Gastrocnemius medialis (tissue), 4 donors: ENCODE measurements at regions not wholly inside any gene's neighbourhood (a gene's known extent, or its start where the extent isn't known, plus 50 kb on each side); places are given as distances from the start of the nearest gene placed in this dataset.

Experiments used
- ATAC-seq, 2 donors: fragments of 150-250 bp; one replicate each; pipeline ENCODE4 v1.9.1; 2016
- DNase-seq, 2 donors: peaks; one replicate each; pipeline ENCODE4 v3.0.0-alpha.2; 2019
- H3K27ac ChIP-seq, 4 donors: fragments of 200-600 bp; sonication (generic); 1 replicate in 1 of 4; 2 replicates in 3 of 4; pipeline ENCODE4 v1.5.1; 2016 to 2018; ENCODE audit warnings: mild to moderate bottlenecking in 2 of 4, moderate library complexity in 1 of 4
- H3K27me3 ChIP-seq, 3 donors: fragments of 200-600 bp; sonication (generic) in 2 of 3; 1 replicate in 1 of 3; 2 replicates in 2 of 3; pipeline versions ENCODE4 v1.5.1 to v1.6.0; 2016 to 2019; ENCODE audit warnings: mild to moderate bottlenecking in 1 of 3, moderate library complexity in 1 of 3
- H3K36me3 ChIP-seq, 2 donors: fragments of 200-600 bp; sonication (generic) in 1 of 2; one replicate each; pipeline ENCODE4 v1.5.1; 2017 to 2018
- H3K4me1 ChIP-seq, 2 donors: fragments of 200-600 bp; sonication (generic) in 1 of 2; one replicate each; pipeline ENCODE4 v1.5.1; 2016 to 2017; ENCODE audit warnings: mild to moderate bottlenecking in 2 of 2
- H3K4me3 ChIP-seq, 4 donors: fragments of 200-600 bp; sonication (generic) in 3 of 4; 1 replicate in 1 of 4; 2 replicates in 3 of 4; pipeline ENCODE4 v1.5.1; 2016 to 2019; ENCODE audit warnings: mild to moderate bottlenecking in 2 of 4
- H3K9me3 ChIP-seq, 3 donors: fragments of 200-600 bp; sonication (generic) in 2 of 3; 1 replicate in 1 of 3; 2 replicates in 2 of 3; pipeline ENCODE4 v1.5.1; 2016 to 2019
- CTCF ChIP-seq, 5 experiments: fragments of 450-650 bp in 3 of 5; fragments of 200-600 bp in 2 of 5; sonication (generic) in 2 of 5; IDR thresholded peaks in 4 of 5; conservative IDR thresholded peaks in 1 of 5; 1 replicate in 4 of 5; 2 replicates in 1 of 5; pipeline ENCODE4 v1.5.1; 2016 to 2019; ENCODE audit warnings: antibody characterized with exemption in 5 of 5, mild to moderate bottlenecking in 3 of 5, moderate library complexity in 3 of 5
- POLR2A ChIP-seq, 2 donors: fragments of 450-650 bp; IDR thresholded peaks; one replicate each; pipeline ENCODE4 v1.6.1; 2017; ENCODE audit warnings: antibody characterized with exemption in 2 of 2, mild to moderate bottlenecking in 2 of 2, moderate library complexity in 2 of 2
- in situ Hi-C, 4 donors: fragments of 200-750 bp; cut with MboI; loops; one replicate each; pipeline versions ENCODE4 v1.15.0 to v1.8.0; 2017; ENCODE audit warnings: low sequenced_read_pairs in 4 of 4
- intact Hi-C: fragments of 100-400 bp; cut with DNase I; formaldehyde crosslinking; loops from one replicate; pipeline ENCODE4 v1.15.1; 2023; ENCODE audit warnings: low total_unique reads

GRCh38 chr9:94168203-94169000 lies 84.1 kb downstream of the PTPDC1 start:
- in situ Hi-C loops (no loop called here), intact Hi-C loops (loop anchor here (5.0 to 10.0 kb wide), 3 partner anchors 206 to 1074 kb away; partner anchors contain the start of genes CARD19, FAM120A and FAM120AOS)
- ATAC-seq (no peak), DNase-seq (no peak)
- peak overlapping the region; percentile 51 to 93 (median 68) for H3K4me3 ChIP-seq
- H3K9me3 ChIP-seq: no peaks in the 10 kb centered on the region
- no peaks in the 10 kb centered on the region for H3K36me3 ChIP-seq
- H3K27me3 ChIP-seq: no peaks in the 10 kb centered on the region
- TF ChIP-seq POLR2A (IDR thresholded peaks at IDR 0.05) (no peak), CTCF (IDR thresholded peaks at IDR 0.05 in 4 of 5, conservative IDR thresholded peaks at IDR 0.05 in 1 of 5) (no peak)
- peaks cover 57 to 64% of the 10 kb centered on the region in 2 donors for H3K4me1 ChIP-seq
- peak overlapping the region; percentile 95 to 100 (median 99) for H3K27ac ChIP-seq

DNA sequence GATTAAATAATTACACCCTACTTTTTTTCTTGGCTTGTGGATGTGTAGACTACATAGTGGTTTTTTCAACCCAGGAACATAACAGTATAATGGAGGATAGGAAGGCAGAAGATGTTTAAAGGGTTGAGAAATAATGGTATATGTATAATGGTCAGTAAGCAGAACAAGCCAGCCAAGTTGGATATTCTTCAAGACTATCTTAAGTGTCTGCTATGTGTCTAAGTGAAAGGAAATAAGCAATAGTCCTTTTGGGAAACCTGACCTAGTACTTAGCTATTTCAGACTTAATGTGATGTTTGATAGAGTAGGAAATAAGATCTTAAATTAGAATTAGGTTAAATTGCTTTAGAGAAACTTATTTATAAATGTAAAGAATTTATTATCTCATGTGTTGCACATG lies 85.7 kb downstream of the PTPDC1 start:
- H3K36me3 ChIP-seq: no peaks in the 10 kb centered on the region
- H3K9me3 ChIP-seq: no peaks in the 10 kb centered on the region
- DNase-seq (no peak), ATAC-seq (no peak)
- peaks cover 73 to 80% of the 10 kb centered on the region in 2 donors for H3K4me1 ChIP-seq
- in situ Hi-C loops (no loop called here), intact Hi-C loops (loop anchor here (5.0 to 10.0 kb wide), 3 partner anchors 205 to 1075 kb away; partner anchors contain the start of genes CARD19, FAM120A and FAM120AOS)
- peak overlapping the region; percentile 95 to 100 (median 99) for H3K27ac ChIP-seq
- TF ChIP-seq CTCF (IDR thresholded peaks at IDR 0.05 in 4 of 5, conservative IDR thresholded peaks at IDR 0.05 in 1 of 5): no peak
- no peak for TF ChIP-seq POLR2A (IDR thresholded peaks at IDR 0.05)
- peak overlapping the region; percentile 6 to 72 (median 57) for H3K4me3 ChIP-seq
- no peaks in the 10 kb centered on the region for H3K27me3 ChIP-seq

DNA sequence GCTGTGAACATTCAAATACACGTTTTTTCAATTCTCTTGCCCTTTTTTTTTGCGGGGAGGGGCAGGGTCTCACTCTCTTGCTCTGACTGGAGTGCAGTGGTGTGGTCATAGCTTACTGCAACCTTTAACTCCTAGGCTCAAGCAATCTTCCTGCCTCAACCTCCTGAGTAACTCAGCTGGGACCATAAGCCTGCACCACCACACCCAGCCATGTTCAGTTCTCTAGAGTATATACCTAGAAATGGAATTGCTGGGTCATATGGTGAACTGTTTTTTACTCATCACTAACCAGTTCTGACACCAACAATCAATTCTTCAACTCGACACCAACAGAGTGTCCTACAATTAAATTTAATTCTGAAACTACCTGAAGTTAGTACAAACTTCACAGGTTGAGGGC lies 85.5 kb upstream of the ZNF169 start:
- DNase-seq (no peak), ATAC-seq (no peak)
- H3K27me3 ChIP-seq: no peaks in the 10 kb centered on the region
- peaks cover 0 to 17% of the 10 kb centered on the region in 2 donors for H3K36me3 ChIP-seq
- H3K9me3 ChIP-seq: no peaks in the 10 kb centered on the region
- H3K4me1 ChIP-seq: peaks cover 98 to 99% of the 10 kb centered on the region in 2 donors
- peak overlapping the region in 1 of 4 donors; percentile 10 for H3K4me3 ChIP-seq
- intact Hi-C loops (no loop called here), in situ Hi-C loops (no loop called here)
- TF ChIP-seq CTCF (IDR thresholded peaks at IDR 0.05 in 4 of 5, conservative IDR thresholded peaks at IDR 0.05 in 1 of 5): no peak
- no peak for TF ChIP-seq POLR2A (IDR thresholded peaks at IDR 0.05)
- H3K27ac ChIP-seq: peak overlapping the region; percentile 95 to 100 (median 99)

GRCh38 chr9:94174164-94174563 lies 84.9 kb upstream of the ZNF169 start:
- in situ Hi-C loops (no loop called here), intact Hi-C loops (no loop called here)
- H3K4me3 ChIP-seq: peak overlapping the region in 1 of 4 donors; percentile 10
- no peaks in the 10 kb centered on the region for H3K27me3 ChIP-seq
- no peak for TF ChIP-seq CTCF (IDR thresholded peaks at IDR 0.05 in 4 of 5, conservative IDR thresholded peaks at IDR 0.05 in 1 of 5)
- no peak for TF ChIP-seq POLR2A (IDR thresholded peaks at IDR 0.05)
- ATAC-seq: no peak
- no peak for DNase-seq
- no peaks in the 10 kb centered on the region for H3K9me3 ChIP-seq
- H3K4me1 ChIP-seq: peaks cover 98 to 99% of the 10 kb centered on the region in 2 donors
- peak overlapping the region; percentile 16 to 100 (median 98) for H3K27ac ChIP-seq
- H3K36me3 ChIP-seq: peaks cover 0 to 17% of the 10 kb centered on the region in 2 donors
